H1 (cell line): ENCODE measurements at regions not wholly inside any gene's neighbourhood (a gene's known extent, or its start where the extent isn't known, plus 50 kb on each side); places are given as distances from the start of the nearest gene placed in this dataset.

ENCODE experiments used
- ATF2 ChIP-seq: IDR thresholded peaks from 2 replicates; pipeline ENCODE4 v1.6.1; 2012; ENCODE audit warnings: low read length, inconsistent platforms
- SAP30 ChIP-seq: fragments of 300-600 bp; sonication (generic); IDR thresholded peaks from 2 replicates; pipeline ENCODE4 v1.7.1; 2012; ENCODE audit warnings: low read length, moderate library complexity, mild to moderate bottlenecking, inconsistent platforms; ENCODE audit not compliant: insufficient read depth, insufficient replicate concordance

GRCh38 chr4:112982680-112983079 lies 66.8 kb upstream of the ANK2 start:
- TF ChIP-seq ATF2 (no peak), SAP30 (no peak)
